NCI-H748 treated with DMSO at 0.1 percent for 48 hours (cell line): ENCODE measurements at regions not wholly inside any gene's neighbourhood (a gene's known extent, or its start where the extent isn't known, plus 50 kb on each side); places are given as distances from the start of the nearest gene placed in this dataset.
"Not testable (repeated sequence)": the region's sequence is repeated elsewhere in the genome, so short reads cannot be mapped to it uniquely, and the experiment has no call there.

Experiments used
- DNase-seq: peaks from one replicate; lab custom pipeline; 2025; lab: John Stamatoyannopoulos, UW

DNA sequence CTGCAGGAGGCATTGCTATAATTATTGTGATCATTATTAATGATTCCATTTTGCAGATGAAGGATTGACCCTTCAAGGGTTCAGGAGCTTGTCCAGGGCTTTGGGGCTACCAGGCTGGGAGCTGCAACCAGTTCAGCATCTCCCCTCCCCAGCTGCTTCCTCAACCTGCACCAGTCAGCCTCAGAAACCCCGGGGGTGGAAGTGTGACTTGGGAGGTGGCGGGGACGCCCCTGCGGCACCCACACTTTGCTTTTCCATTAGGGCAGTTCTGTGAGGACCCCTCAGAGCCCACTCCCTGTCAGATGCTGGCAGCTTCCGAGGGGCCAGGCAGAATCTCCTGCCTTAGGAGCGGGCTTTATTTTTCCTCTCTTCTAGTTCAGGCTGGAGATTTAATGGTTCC, 85.6 kb downstream of the OLFM1 start:
- DNase-seq, result no peak

DNA sequence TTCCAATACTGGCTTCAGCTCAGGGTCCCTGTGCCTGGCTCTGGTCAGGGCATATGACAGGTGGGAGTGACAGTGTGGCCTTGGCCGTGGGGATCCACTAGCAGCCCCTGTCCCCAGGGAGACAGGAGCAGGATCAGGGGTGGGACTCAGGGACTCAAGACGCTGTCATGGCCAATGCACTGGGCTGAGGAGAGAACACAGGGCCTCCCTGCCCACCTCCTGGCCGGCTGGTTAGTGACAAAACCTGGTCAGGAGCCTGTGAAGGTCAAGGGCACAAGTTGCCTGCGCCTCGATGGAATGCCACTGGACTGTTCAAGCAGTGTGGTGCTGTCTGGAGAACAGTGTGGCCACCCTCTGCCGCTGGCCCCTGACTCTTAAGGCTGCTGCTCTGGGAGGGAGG, 86.8 kb downstream of the OLFM1 start:
- DNase-seq, result no peak

DNA sequence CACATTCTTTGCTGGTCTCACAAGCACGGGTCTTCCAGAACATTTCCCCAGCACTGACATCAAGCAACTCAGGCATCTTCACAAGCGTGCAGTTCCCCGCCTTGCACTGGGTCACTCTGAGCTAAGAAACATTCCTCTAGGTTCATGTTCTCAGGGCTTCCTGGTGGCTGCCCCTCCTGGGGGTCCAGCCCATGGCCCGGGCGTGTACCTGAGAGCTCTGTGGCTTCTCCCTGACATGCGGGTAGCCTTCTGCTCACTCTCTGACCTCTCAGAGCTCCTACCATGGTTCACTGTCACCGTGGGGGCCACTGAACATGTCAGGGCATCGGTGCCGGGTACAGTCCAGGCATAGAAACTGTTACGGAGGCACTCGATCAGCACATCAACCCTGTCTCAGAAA, 87.5 kb downstream of the OLFM1 start:
- DNase-seq, result no peak

DNA sequence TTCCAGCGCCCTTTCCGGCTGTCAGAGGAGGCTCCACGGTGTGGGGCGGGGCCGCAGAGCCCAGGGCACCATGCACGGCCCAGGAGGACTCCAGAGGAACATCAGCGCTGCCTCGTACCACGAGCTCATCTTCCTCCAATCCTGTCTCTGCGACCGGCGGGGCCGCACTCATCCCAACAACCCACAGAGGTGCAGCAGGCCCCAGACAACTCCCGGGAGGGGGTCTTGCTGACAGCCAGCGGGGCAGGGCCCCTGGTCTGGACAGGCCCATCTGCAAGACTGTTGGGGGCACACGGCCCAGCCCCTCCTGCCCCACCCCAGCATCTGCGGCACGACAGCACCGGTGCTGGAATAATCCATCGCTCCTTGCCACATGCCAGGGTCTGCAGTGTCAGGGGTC, 88.8 kb downstream of the OLFM1 start:
- no peak for DNase-seq

DNA sequence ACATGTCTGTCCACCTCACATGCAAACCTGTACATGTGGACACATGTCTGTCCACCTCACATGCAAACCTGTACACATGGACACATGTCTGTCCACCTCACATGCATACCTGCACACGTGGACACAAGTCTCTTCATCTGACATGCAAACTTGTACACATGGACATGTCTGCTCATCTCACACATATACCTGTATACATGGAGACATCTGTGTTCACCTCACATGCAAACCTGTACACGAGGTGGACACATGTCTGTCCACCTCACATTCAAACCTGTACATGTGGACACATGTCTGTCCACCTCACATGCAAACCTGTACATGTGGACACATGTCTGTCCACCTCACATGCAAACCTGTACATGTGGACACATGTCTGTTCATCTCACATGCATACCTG, 90.1 kb downstream of the OLFM1 start:
- DNase-seq, result not testable (repeated sequence)

DNA sequence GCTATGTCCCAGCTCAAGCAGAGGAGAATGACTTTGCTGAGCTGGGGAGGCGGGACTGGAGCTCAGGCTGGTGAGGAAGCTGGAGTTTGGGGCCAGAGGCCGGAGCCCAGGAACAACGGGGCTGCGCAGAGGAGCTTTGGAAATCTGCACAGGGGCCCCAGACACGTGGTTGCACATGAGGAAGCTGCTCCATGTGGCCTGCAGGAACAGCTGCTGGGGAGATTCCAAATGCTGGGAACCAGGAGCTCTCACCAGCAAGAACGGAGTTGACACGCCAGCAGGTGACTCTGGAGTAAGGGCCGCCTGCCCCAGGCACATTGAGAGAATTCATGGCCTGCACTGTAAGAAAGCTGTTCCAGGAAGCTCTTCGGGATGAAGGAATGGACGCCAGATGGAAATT, 91.0 kb downstream of the OLFM1 start:
- no peak for DNase-seq

DNA sequence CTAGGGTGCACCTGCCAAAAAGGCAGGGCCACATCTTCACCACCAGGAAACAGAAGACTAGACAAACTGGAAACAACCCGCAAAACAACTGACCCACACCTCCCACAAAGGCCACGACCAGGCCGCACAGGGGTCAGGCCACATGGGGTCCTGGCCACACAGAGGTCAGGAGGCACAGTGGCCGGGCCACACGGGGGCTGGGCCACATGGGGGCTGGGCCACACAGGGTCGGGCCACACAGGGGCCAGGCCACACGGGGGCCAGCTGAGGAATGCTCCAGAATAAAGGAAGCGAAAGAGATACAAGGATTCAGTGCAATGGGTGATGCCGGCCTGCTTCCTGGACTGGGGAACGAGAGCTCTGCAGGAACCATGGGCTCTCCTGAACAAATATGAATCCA, 91.6 kb downstream of the OLFM1 start:
- DNase-seq, result no peak

DNA sequence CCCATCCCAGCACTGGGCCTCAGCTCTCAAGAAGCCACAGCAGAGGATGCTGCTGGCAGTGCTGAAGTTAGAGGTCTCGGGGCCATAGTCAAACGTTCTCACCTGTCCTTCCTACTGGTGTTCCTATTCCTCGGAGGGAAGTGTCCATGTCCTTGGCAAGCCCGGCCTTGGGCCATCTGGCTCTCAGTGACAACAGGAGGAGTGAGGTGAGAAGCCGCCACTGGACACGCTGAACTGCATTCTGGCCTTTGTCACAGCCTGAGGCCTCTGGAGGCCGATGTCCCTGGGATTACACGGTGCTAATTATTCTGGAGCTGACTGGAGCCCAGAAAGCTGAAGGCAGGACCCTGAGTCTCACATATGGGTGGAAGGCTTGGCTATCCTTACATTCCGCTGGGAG, 92.5 kb downstream of the OLFM1 start:
- no peak for DNase-seq

DNA sequence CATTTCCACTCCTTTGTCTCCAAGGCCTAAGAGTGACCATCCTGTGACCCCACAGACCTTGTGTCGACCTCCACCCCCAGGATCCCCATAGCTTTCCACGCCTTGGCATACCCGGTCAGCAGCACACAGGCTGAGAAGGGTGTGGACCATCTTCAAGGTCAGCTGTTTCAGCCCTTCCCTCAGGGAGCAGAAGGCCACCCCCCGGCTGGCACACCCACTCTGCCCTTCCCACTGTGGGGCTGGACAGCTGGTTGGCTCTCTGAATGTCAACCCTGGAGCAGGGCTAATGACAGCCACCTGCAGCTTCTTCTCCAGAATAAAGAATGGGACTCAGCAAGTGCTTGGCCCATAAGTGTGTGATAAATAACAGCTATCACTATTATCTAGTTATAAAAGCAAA, 93.1 kb downstream of the OLFM1 start:
- no peak for DNase-seq

DNA sequence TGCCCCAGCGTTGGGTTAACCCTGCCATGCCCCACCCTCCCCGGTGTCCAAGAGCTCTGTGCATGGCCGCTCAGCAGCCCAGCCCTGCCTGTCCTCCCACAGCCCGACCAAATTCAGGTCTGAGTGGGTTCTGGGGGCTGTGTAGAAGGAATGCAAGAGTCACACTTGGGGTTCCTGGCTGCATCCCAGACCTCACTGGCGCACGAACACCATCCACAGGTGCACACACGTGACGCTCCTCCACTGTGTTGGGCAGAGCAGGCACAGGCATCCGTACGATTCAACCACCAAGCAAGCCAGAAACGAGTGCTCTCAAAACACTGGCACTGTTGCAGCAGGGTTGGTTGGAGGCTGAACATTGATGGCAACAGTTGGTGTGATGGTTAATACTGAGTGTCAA, 93.9 kb downstream of the OLFM1 start:
- DNase-seq, result no peak

DNA sequence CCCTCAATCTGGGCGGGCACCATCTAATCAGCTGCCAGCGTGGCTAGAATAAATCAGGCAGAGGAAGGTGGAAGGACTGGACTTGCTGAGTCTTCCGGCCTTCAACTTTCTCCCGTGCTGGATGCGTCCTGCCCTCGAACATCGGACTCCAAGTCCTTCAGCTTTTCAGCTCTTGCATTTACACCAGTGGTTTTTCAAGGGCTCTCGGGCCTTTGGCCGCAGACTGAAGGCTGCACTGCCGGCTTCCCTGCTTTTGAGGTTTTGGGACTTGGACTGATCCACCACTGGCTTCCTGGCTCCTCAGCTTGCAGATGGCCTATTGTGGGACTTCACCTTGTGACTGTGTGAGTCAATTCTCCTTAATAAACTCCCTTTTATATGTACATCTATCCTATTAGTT, 94.4 kb downstream of the OLFM1 start:
- DNase-seq, result not testable (repeated sequence)

DNA sequence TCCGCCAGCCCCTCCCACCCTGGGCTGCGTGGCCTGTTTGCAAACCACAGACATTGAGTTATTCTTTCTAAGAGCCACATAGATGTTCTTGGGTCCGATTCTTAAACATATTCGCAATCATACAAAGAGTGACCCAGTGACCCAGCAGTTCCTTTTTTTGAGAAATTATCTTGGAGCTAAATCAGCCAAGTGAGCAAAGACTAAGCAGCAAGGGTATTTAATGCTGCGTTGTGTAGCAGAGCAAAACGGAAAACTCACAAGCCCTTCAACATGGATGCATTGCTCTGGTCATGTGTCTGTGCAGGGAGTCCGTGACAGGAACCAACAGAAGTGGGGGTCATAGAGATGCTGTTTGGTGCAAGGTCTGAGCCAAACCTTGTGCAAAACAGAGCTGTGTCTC, 95.6 kb downstream of the OLFM1 start:
- DNase-seq, result no peak

DNA sequence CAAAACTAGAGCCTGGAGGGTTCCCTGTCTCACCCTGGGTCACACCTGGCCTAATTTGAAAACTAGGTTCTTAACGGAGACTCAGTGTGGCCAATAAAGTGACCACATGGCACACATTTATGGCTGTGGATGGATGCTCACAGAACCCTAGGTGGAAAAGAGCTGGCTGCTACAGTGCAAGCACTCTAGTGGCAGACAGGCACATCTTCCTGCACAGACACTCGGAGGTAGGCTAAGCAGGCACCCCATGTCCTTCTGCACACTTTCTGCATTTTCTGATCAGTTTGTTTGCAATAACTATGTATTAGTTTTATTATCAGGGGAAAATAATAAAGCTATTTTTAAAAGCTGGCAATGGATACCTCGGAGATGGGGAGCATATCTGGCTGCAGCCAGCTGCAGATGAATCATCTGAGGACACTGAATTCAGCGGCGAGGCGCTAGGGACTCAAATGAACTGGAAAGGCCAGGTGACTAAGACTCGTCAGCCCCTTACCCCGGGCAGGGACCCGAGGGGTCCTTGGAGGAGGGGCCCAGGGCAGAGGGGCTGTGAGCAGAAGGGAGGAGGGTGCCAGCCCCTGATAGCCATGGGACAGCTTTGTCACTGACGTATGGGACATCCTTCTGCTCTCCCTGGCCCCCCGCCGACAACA, 96.2 kb downstream of the OLFM1 start:
- DNase-seq, result no peak

DNA sequence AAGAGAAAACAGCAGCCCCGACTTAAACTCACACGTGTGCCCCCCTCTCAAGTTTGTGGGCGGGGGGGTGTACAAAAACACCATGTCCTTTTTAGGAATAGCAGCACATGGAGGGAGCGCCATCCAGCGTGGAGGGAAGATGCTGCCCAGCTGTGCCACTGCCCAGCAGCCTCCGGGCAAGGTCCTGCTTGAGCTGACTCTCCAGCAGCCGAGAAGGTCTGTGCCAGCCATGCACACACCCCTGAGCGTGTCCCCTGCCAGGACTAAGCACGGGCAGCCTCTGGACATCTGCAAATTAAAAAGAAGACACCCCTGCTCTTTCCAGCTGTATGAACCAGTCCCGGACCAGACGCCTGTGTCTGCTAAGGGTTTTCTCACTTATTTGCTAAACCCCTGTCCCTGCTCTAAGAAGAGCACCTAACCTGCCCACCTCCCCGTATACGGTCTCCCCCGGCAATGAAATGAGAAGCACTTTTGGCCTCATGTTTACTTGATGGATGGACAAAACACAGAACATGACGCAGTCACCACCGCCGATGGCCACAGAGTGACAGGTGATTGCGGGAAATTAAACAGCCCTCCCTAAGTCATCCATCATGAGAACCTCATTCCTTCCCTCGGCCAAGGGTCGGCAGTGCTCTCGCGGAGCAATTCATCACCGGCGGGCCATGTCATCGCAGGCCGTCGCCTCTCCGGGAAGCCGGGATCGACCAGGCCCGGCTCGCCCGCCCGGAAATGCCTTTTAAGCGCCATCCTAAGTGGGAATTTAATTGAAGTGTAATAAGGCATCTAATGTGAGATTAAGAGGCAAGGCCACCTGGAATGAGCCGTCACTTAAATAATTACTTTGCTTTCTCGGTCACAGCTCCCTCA, 96.9 kb downstream of the OLFM1 start:
- DNase-seq, result no peak

DNA sequence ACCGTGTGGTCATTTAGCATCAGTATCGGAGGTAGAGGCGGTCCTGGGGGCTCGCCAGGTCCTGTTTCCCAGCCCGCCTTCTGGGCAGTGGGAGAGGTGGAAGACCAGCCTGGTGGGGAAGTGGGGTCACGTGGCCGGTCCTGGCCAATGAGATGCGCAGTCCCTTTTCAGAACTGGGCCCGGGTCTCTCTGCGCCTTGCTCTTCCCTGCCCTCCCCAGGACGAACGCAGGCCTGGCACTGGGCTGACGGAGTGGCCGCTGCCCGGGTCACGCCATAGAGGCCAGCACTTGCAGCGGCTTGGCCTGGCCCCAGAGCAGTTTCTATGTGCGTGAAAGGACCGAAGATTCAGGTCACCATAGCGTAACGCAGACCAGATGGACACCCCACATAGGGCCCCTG, 97.6 kb downstream of the OLFM1 start:
- DNase-seq, result no peak

DNA sequence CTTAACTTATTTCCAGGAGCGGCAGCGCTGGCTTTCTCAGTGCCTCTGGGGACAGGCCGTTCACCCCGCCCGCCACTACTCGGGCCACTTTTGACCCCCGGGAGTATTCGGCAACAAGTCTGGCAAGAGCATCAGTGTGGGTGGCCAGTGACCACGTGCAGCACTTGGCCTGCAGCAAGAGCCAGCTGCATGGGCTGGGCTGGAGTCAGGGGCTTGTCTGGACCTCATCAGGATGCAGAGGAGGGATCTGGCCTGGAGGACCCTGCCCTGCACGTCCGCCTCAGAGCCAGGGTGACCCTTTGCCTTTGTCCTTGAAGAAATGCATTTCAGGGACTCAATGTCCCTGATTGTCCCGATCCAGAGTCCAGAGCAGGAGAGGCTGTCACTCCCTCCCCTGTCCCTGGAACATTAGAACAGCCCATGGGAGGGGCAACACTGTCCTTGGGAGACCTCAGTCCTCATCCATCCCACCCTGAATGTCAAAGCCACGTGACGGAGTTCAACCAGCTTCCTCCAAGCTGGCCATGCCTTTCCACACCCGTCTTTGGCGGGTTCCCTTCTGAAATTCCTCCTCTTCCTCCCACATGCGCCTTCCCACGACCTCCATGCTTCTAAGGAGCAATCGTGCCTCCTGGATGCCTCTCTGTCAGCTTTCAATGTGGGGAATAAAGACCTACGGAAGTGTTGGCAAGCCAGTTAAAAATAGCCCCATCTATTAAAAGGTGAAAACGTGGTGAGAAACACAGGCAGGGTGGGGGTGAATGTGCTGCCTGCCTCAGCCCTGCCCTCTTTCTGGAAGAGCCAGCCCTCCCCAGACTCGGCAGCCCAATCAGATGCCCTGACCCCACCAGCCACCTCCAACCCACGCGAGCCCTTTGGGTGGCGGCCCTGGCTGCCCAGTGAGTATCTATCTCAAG, 99.0 kb downstream of the OLFM1 start:
- DNase-seq, result no peak

DNA sequence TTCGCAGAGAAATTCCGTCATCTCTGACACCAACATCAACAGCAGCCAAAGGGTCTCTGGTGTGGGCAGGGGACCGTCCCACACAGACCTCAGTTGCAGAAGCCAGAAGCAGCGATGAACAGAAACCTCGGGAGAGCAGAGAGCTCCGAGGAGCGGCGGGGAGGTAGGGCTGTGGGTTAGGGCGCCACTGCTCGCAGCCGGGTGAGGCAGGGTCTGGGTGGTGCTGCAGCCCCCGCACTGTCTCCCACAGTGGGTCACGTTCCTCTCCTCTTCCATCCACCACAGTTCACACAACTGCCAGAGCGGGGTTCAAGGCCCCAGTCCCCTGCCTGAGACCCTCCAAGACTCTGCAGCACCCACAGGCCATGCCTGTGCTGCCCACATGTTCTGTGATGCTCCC, 99.9 kb downstream of the OLFM1 start:
- DNase-seq, result no peak

DNA sequence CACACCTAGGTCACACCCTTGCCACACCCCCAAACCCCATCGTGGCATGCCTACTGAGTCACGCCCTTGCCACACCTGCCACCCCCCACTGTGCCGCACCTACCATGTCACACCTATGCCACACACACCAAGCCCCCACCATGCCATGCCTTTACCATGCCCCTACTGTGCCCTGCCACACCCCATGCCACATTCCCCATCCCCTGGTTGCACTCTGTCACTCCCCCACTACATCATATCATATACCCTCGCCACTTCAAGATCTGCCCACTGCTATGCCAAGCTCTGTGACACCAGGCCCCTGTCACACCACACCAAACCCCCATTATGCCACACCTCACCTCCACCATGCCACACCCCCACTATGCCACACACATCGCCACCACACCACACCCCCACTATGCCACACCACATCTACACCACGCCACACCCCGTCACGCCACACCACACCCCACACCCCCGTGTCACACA, 101.2 kb downstream of the OLFM1 start:
- no peak for DNase-seq

DNA sequence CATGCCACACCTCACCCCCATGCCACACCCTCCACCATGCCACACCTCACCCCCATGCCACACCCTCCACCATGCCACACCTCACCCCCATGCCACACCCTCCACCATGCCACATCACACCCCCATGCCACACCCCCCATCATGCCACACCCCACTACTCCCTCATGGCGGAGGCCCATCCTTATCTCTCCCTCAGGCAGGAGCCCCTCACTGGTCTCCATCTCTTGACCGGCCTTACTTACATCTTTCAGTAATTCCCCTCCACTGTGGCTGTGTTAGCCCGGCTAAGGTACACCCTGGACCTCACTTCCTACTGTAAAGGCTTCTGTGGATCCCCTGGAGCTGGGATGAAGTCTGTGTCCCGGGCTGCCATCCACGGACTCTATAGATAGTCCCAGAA, 102.0 kb downstream of the OLFM1 start:
- DNase-seq, result no peak

DNA sequence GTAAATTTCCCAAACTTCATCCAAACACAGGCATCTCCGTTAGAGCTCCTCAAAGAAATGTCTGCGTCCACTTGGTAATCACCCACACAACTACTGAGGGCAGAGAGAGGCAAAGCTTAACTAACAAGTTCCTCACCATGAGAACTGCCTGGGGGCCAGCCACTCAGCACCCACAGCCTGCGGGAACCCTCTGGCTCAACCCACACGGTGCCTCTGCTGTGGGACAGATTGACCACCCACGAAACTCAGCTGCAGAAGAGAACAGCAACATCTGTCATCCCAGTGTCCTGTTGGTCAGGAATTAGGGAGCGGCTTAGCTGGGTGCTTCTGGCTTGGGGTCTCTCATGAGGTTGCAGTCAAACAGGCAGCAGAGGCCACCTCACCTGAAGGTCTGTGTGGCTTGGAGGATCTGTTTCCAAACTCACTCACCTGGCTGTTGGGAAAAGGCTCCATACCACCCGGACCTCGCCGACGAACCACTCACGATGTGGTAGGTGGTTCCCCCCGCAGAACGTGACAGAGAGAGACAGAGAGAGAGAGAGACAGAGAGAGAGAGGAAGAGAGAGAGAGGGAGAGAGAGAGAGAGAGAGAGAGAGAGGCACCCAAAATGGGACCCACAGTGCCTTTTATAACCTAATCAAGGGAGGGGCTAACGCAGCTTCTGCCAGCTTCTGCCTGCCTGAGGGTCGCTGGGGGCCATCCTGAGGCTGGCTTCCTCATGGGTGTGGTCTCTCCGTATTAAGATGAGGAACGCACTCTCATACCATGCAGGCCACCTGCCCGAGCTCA, 103.5 kb downstream of the OLFM1 start:
- DNase-seq, result no peak

DNA sequence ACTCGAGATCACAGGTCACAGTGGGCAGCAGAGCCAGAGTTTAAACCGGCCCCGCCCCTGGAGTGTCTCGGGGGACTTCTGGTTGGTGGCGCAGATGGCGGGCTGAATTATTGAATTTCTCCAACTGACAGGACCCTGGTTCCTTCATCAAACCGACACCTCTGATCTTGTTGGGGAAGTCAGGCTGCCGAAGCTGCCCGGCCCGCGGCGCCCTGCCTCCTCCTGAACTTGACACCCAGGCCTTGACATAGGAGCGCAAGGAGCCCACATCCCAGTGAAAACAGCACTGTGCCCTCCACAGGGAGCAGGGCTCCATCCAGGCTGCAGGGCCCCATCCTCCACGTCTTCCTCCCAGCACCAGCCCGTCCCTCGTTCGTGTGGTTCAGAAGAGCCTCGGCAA, 105.2 kb downstream of the OLFM1 start:
- no peak for DNase-seq

DNA sequence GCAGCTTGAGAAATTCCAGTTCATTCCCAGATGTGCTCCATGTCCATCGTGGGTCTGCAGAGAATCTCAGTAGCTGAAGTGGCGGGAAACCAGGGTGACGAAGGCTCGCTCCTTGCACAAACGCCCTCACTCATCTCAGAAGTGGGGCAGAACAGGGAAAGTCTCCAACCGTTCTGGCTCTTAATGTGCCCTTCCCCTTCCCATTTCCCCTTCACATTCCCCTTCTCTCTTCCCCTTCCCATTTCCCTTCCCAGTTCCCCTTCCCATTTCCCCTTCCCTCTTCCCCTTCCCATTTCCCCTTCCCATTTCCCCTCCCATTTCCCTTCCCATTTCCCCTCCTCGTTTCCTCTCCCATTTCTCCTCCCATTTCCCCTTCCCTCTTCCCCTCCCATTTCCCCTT, 108.5 kb downstream of the OLFM1 start:
- DNase-seq, result not testable (repeated sequence)
